ENCODE measurements at regions not wholly inside any gene's neighbourhood (a gene's known extent, or its start where the extent isn't known, plus 50 kb on each side); places are given as distances from the start of the nearest gene placed in this dataset.

DNA sequence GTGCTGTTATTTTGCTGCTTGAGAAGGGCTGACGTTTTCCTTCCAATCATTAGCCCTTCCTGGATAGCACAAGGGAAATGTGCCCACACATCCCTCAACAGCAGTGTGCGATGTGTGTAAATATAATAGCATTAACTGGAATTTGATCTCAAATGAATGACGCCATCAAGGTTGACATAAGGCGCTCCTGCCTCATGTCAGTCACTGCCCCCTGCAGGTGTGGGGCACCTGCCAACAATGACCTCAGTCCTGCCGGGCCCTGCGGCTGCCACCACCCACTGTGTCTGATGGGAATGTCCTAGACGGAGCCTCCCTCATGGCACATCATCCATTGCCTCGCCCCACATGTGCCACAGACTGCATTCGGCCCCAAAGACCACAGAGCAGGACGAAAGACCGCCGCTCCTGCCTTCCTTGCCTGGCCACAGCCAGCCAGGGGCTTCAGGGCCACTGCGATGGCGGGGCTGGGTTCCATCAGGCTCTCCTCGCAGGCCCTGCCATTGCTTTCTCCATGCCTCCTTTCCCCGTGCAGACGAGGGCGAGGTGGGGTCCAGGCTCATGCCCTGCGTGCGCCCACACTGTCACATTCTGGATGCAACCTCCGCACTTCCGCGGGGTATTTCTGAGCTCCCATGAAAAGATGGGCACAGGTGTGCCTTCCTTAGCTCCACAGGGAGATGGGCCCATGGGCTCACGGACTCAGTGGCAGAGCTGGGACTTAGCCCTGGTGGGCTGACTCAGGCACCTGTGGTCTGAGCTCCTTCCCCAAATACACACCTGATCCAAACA is 146.7 kb downstream of the SOX1 start:
- TF ChIP-seq, protein P1, sequence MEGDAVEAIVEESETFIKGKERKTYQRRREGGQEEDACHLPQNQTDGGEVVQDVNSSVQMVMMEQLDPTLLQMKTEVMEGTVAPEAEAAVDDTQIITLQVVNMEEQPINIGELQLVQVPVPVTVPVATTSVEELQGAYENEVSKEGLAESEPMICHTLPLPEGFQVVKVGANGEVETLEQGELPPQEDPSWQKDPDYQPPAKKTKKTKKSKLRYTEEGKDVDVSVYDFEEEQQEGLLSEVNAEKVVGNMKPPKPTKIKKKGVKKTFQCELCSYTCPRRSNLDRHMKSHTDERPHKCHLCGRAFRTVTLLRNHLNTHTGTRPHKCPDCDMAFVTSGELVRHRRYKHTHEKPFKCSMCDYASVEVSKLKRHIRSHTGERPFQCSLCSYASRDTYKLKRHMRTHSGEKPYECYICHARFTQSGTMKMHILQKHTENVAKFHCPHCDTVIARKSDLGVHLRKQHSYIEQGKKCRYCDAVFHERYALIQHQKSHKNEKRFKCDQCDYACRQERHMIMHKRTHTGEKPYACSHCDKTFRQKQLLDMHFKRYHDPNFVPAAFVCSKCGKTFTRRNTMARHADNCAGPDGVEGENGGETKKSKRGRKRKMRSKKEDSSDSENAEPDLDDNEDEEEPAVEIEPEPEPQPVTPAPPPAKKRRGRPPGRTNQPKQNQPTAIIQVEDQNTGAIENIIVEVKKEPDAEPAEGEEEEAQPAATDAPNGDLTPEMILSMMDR (IDR thresholded peaks at IDR 0.05), result no peak
- Histone ChIP-seq H3K36me3 (ENCODE audit: insufficient read depth, low read length) (no peaks in the 10 kb centered on the region), H3K9me3 (ENCODE audit: control insufficient read depth in 1 of 2, insufficient read depth in 1 of 2, low read length in 2 of 2) (peaks cover 0 to 19% of the 10 kb centered on the region in 2 experiments), H3K27ac (ENCODE audit: low read depth in 1 of 2, low read length in 2 of 2) (no peak overlapping the region), H3K27me3 (ENCODE audit: control insufficient read depth in 1 of 2, insufficient read depth in 2 of 2, low read length in 2 of 2) (peaks cover 2 to 3% of the 10 kb centered on the region in 2 experiments), H3K4me1 (ENCODE audit: insufficient read depth, low read length) (no peaks in the 10 kb centered on the region), H3K4me3 (ENCODE audit: low read length) (no peak overlapping the region)
- H3K27me3 Mint-ChIP-seq, result peaks cover 27% of the 10 kb centered on the region
- ATAC-seq (ENCODE audit: poor library complexity) (no peak), DNase-seq (no peak)
- H3K4me1 Mint-ChIP-seq (ENCODE audit: low read depth), result no peaks in the 10 kb centered on the region
- no peaks in the 10 kb centered on the region for H3K36me3 Mint-ChIP-seq (ENCODE audit: low read depth)
- ChIA-PET POLR2A (no interaction called here), CTCF (no interaction called here)
- H3K27ac Mint-ChIP-seq, result no peak overlapping the region
- no peak overlapping the region for H3K4me3 Mint-ChIP-seq
- no peaks in the 10 kb centered on the region for H3K9me3 Mint-ChIP-seq
- intact Hi-C loops (cut with DNase I, micrococcal nuclease), result no loop called here

DNA sequence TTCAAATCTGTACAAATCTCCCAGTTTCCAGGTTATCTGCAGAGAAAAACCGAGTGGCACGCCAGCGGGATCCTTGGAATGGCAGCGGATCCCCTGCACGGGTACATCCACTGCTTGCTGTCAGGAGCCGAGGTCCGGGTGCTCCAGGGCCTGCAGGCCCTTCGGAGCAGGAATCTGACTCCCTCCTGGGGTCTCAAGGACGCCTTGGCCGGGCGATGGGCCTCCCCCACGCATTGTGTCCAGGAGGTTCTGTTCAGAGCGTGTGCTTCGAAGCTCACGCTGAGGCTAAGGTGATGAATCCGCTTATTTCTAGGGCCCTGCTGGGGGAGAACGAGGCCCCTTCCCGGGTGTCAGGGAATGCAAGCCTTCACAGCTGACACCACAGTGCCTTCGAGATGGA is 148.9 kb downstream of the SOX1 start:
- no peak for ATAC-seq (ENCODE audit: poor library complexity)
- no peaks in the 10 kb centered on the region for H3K9me3 Mint-ChIP-seq
- intact Hi-C loops (cut with DNase I, micrococcal nuclease), result no loop called here

DNA sequence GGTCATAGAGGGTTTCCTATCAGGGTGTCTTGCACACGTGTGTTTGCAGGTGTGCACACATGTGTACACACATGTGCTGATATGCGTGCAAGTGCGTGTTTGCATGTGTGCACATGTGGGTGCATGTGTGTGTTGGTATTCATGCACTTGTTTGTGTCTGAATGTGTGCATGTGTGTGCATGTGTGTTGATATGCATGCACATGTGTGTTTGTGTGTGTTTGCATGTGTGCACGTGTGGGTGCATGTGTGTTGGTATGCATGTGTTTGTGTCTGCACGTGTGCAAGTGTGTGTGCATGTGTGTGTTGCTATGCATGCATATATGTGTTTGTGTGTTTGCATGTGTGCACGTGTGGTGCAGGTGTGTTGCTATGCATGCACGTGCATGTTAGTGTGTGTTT is 150.5 kb downstream of the SOX1 start:
- ChIA-PET CTCF (no interaction called here), POLR2A (no interaction called here)
- intact Hi-C loops (cut with DNase I, micrococcal nuclease), result no loop called here
- no peak overlapping the region for H3K27ac Mint-ChIP-seq
- Histone ChIP-seq H3K4me3 (ENCODE audit: low read length) (no peak overlapping the region), H3K9me3 (ENCODE audit: control insufficient read depth in 1 of 2, insufficient read depth in 1 of 2, low read length in 2 of 2) (peaks cover 0 to 19% of the 10 kb centered on the region in 2 experiments), H3K27me3 (ENCODE audit: control insufficient read depth in 1 of 2, insufficient read depth in 2 of 2, low read length in 2 of 2) (peaks cover 0 to 3% of the 10 kb centered on the region in 2 experiments), H3K4me1 (ENCODE audit: insufficient read depth, low read length) (no peaks in the 10 kb centered on the region), H3K36me3 (ENCODE audit: insufficient read depth, low read length) (no peaks in the 10 kb centered on the region), H3K27ac (ENCODE audit: low read depth in 1 of 2, low read length in 2 of 2) (no peak overlapping the region)
- no peaks in the 10 kb centered on the region for H3K9me3 Mint-ChIP-seq
- H3K36me3 Mint-ChIP-seq (ENCODE audit: low read depth), result no peaks in the 10 kb centered on the region
- H3K4me1 Mint-ChIP-seq (ENCODE audit: low read depth), result no peaks in the 10 kb centered on the region
- H3K4me3 Mint-ChIP-seq, result no peak overlapping the region
- DNase-seq (no peak), ATAC-seq (ENCODE audit: poor library complexity) (no peak)
- TF ChIP-seq, protein P1 (IDR thresholded peaks at IDR 0.05), result no peak
- peaks cover 3% of the 10 kb centered on the region for H3K27me3 Mint-ChIP-seq

More for the DNA sequence above, 148.9 kb downstream of the SOX1 start:
- H3K4me3 Mint-ChIP-seq, result no peak overlapping the region
- no peak overlapping the region for H3K4me3 ChIP-seq (ENCODE audit: low read length)
- peaks cover 0 to 3% of the 10 kb centered on the region in 2 experiments for H3K27me3 ChIP-seq (ENCODE audit: control insufficient read depth in 1 of 2, insufficient read depth in 2 of 2, low read length in 2 of 2)
- ChIA-PET CTCF (no interaction called here), POLR2A (no interaction called here)
- no peaks in the 10 kb centered on the region for H3K36me3 ChIP-seq (ENCODE audit: insufficient read depth, low read length)
- TF ChIP-seq, protein P1 (IDR thresholded peaks at IDR 0.05), result no peak
- H3K4me1 Mint-ChIP-seq (ENCODE audit: low read depth), result no peaks in the 10 kb centered on the region
- no peaks in the 10 kb centered on the region for H3K4me1 ChIP-seq (ENCODE audit: insufficient read depth, low read length)
- no peaks in the 10 kb centered on the region for H3K36me3 Mint-ChIP-seq (ENCODE audit: low read depth)
- no peak overlapping the region for H3K27ac ChIP-seq (ENCODE audit: low read depth in 1 of 2, low read length in 2 of 2)
- peaks cover 0 to 19% of the 10 kb centered on the region in 2 experiments for H3K9me3 ChIP-seq (ENCODE audit: control insufficient read depth in 1 of 2, insufficient read depth in 1 of 2, low read length in 2 of 2)
- no peak overlapping the region for H3K27ac Mint-ChIP-seq
- peaks cover 17% of the 10 kb centered on the region for H3K27me3 Mint-ChIP-seq
- no peak for DNase-seq

Data from CD4-positive, alpha-beta T cell (primary cell).